Iris pigment epithelial cell (primary cell): ENCODE measurements at regions not wholly inside any gene's neighbourhood (a gene's known extent, or its start where the extent isn't known, plus 50 kb on each side); places are given as distances from the start of the nearest gene placed in this dataset.

Experiments
- DNase-seq: peaks from one replicate; pipeline ENCODE4 v3.0.0-alpha.2; 2011; ENCODE audit warnings: low read depth

DNA sequence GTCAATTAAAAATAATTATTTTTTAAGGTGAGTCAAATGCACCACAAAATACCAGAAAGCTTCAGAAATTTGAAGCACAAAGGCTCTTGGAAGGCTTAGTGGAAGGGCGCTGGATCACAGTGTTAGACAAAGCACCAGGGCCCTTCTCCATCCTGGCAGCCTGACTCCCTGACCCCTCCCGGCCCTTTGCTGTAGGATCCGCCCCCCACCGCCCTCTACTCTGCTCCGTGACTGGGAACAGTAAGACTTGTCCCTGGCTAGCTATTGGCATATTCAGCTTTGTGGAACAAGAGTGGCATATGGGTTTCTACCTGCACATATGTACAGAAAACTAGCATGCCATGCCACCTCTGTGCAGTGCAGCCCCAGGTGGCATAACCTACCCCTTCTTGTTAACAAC lies 222.1 kb downstream of the SYK start:
- no peak for DNase-seq

DNA sequence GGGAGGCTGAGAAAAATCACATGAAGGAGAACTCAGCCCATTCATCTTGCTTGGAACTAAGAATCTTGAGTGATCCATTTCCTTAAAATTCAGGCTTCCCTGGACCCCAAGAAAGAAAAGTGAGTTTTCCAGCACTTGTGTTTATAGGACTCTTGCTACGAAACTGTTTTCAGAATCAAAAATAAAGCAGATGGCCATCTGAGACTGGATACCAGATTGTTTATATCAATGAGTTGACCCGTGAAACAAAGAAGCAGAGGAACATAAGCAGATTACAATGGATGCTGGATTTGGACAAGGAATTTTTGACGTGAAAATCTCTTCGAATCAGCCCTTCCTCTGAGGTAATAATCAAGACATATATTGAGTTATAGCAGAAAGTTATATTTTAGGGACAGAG lies 223.2 kb downstream of the SYK start:
- no peak for DNase-seq

DNA sequence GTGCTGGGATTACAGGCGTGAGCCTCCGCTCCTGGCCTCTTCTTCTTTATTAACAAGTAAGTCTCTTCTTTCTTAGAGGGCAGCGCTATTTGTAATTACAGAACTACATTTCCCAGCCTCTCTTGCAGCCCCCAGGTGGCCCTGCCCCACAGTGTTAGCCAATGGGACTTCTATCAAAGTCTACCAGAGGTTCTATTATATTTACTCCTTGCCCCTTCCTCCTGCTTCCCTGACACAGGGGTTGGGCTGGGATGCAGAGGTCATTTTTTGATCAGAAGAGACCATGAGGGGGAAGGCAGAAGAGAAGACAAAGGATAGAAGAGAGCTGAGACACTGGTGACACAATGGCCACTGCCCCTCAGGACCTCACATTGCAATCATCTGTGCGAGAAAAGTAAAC lies 224.2 kb downstream of the SYK start:
- no peak for DNase-seq

DNA sequence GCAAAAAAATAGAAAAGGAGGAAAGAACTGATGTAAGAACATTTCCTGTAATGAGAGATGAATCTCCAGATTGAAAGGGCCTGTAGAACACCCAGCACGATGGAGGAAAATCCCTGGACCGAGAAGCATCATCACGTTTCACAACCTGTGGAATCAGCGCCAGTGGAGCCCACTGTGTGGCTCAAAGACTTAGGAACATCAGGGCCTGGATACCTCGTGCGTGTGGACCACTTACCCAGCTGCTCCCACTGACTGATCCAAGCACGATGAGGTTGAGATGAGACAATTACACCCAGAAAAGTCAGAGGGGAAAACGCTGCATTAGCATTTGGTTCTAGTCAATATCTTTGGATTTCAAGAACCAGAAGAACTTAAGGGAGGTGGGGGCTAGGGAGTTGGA lies 224.6 kb downstream of the SYK start:
- DNase-seq: no peak

DNA sequence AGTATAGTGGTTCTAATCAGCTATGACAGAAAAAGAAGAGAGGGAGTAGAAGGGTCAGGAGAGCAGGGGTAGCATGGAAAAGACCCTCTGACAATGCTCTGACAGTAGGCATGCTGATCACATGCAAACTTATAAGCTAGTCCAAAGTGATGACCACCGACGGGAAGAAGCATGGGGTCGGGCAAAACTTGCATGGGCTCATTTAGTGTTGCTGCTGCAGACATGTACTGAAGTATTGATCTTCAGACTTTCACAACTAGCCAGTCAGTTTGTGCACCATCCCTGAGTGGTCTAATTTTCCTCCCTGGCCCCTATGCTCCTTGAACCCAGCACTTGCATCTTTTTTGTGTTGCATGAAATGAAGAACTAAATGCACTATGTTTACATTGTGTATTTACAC lies 225.4 kb downstream of the SYK start:
- no peak for DNase-seq

DNA sequence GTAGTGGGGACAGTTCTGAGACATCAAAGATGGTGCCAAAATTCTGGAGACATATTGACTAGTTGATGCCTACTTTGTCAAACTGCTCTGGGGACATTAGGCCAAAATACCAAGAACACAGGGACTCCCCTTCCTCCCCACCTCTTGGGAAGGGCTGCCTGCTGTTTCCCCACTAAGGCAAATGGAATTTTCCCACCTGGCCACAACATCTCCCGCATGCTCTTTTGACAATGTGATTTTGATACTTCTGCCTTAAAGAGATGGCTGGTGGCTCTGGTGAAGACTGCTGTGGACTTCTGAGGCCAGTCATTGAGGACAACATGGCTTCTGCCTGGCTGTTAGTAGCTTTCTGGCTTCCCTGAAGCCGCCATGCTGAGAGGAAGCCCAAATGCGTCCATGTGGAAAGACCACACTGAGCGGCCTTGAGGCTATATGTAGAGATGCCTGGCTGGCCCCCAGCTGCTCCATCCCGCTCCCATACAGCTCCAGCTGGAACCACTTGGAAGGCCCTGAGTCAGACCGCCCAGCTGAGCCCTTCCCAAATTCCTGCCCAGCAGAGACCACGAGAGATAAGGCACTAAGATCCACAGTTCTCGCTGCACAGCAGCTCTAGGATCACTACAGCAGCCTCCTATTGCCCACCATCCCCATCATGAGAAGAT lies 226.7 kb downstream of the SYK start:
- DNase-seq: no peak

DNA sequence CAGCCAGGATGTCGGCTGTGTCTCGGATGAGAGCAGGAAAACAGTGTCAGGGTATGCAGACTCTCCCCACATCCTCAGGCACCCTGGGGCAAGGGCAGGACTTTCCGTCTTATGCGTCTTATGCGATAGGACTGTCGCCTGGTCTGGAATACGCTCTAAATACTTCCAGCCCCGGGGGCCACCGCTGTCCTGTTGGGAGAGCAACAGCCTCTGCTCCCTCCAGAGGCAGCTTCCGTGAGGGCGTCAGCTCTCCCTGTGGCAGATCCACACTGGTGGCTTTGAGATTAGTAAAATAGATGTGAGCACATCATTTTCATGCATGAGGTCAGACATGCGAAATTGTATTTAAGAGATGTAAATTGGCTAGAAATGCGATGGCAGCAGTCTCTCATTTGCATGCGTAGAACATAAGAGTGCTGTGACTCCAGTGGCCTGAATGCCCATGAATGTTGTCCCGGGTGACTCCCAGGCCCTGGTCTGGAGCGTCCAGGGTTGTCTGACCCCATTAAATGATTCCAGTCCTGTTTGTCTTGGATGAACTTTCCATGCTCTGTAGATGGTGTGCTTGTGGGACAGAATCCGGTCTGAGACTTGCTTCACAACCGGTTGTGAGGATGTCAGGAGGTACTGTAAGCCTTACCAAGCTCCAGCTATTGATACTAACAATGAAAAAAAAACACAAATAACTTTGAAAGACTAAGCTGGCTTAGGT lies 228.2 kb downstream of the SYK start:
- DNase-seq: no peak

DNA sequence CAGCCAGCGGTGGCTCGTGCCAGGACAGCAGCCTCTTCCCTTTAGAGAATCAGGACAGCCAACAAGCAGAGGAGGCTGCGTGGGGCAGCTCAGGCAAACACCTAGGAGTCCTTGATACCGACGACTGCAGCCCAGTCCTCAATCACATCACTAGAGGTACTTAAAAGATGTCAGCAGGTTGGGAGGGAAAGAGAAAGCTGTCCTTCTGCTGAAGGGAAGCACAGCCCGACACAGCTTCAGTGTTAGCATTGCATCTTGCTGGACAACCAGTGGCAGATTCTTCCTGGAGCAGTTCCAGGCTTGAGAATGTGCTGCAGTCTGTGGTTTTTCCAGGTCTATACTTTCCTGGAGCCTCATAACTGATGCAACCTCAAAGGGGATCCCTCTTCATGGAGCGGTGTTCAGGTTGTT lies 230.5 kb downstream of the SYK start:
- no peak for DNase-seq

DNA sequence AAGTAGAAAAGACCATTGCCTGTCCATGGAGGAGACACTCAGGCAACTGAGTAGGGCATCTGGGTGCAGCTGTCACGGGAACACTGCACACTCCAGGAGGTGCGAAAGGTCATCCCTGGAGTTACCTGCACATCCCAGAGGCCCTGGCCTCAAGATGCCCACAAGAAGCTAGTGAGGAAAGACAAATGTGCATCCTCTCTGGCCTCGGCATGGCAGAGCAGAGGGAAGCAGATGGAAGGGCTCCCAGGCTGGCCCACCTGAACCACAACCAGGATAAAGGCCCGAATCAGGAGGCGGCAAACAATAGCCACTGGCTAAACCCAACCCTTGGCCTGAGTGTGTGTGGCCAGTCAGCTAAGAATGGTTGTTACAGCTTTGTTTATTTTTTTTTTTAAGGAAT lies 231.7 kb downstream of the SYK start:
- no peak for DNase-seq

DNA sequence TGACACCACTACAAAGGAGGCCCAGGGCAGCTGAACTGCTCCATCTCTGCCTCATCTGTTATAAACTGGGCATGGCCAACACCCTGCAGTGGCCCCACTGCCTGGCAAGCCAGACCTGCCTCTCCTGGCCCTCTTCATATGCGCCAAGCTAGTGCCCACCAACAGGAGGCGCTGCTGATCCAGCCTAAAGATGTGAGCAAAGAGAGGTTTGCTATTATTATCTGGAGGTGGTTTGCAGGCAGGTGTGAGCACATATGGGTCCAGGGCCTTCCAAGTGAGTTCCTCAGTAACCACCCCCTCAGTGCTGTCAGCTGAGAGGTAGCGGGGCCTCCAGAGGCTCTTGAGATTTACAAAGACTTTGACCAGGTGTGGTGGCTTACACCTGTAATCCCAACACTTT lies 232.2 kb downstream of the SYK start:
- DNase-seq: peak; percentile 18

DNA sequence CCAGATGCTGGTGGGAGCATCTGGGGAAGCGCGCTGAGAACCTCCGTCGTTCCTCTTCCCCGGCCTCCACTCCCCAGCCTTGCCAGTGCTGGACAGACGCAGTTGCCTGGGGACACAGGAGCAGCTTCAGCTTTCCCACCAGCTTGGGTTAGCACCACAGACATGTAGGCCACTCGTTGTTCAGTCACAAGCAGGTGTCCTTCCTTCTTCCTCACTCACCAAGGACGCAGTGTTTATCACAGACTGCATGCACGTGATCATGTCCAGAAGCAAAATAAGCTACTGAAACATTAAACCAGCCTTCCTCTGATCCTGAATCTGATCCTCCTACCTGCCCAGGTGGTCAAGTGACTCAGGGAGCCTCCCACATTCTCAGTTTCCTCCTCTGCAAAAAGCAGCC lies 232.9 kb downstream of the SYK start:
- no peak for DNase-seq

DNA sequence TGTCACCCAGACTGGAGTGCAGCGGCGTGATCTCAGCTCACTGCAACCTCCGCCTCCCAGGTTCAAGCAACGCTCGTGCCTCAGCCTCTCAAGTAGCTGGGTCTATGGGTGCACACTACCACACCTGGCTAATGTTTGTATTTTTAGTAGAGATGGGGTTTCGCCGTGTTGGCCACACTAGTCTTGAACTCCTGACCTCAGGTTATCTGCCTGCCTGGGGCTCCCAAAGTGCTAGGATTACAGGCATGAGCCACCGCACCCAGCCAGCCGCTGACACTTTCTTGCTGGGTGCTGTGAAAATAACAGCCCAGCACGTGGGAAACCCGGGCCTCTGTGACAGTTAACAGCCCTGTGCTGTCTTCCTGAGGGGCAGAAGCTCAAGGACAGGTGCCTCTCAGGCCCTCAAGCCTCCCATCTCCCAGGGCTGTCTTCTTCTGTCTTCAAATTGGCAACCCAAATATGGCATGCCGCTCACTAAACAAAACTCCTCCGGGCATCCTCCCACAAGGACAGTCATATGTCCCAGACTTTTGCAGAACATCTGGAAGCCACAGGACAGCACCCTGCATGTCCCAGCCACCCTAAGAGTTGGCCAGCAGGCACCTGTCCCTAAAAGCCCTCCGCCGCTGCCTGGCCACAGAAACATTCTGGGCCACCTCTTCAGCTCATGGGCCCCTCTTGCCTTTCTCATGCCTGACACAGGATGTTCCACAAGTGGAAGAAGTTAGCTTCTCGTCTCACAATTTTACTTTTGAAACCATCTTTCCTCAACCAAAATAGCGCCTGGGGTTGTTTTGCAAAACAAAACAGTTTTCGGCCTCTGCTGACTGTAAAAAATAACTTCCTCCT lies 233.6 kb downstream of the SYK start:
- no peak for DNase-seq

DNA sequence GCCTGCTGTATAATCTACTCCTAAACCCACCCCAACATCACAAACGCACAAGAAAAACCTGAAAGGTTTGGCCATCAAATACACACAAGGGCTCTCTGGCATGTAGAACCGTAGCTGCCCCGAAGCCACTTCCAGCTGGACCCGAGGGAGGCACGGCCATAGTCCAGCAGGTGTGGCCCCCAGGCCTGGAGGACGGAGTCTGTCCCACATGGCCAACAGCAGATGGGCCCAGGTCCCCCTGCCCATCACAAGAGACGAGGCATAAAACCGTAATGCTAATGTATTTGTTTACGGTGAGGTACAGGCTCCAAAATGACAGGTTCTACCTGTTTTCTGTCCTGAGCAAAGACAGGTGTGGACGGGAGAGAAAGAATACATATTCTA lies 234.2 kb downstream of the SYK start:
- DNase-seq: no peak

DNA sequence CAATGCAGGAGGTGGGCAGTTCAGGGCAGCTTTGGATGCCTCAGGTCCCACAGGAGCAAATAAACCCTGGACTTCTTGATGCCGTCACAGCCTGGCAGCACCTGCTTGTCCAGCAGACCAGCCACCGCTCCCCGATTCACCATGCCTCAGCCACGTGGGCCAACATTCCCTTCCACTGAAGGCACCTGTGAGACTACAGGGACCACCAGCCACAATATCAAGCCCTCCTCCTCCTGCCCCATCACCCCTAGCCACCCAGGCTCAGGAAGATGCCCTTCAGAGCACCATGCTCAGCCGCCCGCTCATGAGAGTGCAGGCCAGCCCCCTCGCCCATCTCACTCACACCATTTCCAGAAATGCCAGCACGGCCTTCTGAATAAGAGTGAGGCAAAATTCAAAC lies 234.7 kb downstream of the SYK start:
- no peak for DNase-seq

DNA sequence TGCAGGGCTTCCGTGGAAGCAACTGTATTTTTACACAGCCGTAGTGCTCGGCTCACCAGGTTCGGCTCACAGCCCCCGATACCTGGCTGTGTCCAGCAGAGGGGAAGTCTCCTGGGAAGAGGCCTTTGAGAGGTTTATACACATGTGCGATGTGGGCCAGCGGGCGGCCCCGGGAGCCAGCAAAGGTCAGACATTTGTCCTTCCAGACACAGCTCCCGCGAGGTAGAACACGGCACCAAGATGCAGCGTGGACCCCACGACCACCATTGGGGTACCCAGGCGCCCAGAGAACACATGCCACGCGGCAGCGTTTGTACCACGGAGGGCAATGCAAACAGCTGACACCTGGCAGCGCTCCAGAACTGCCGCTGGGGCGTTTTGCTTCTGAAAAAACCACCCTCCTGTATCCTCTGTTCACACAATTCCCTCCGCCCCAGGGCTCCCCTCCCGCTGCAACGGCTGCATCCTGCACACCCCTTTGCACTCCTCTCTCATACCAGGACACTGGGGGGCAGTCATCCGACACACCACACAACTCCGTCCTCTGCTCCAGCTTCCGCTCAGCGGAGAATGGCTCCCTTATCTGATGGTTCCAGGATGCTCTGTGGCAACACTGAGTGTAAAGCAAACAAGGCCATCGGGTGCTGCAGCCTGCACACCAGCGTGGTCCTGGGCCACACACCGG lies 235.3 kb downstream of the SYK start:
- DNase-seq: peak; percentile 94

DNA sequence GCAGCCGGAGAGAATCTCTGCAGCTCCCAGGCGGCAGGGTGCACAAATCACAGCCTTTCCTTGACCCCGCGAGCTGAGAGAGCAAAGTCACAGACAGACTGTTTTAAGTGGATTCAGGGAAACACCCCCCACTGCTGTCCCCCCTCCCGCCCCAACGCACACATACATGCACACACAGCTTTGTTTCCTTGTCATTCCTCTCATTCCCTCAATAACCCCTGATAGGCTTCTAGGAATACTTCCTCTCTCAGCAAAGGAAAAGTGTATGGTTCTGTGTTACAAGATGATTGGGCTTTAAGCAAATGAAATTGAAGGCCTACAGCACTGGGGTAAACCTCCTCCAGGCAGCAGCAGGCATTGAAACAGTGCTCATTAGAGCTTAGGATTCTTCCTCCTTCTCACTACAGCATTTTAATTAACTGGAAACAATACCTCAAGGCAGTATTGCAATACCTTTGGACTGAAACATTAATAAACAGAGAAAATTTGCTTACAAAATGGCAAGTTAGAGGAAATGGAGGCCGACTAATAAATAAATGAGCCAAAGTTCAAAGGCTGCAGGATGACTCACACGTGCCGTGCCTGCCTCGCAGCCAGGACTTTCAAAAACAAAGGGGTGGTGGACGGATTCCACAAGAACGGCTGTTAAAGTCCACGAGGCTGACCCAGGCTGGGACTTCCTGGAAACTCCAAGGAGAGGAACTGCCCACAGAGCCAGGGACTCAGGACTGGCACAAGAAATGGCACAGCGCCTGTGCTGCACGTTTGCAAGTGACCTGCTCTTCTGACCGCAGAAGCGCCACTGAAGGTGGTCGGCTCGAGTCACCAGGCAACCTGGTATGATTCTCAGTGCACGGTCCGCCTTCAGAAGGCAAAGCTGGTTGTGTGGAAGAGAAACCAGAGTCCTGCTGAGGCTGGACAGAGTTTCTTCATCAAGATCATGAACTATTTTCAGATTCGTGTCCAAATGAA lies 236.2 kb downstream of the SYK start:
- DNase-seq: peak; percentile 81

DNA sequence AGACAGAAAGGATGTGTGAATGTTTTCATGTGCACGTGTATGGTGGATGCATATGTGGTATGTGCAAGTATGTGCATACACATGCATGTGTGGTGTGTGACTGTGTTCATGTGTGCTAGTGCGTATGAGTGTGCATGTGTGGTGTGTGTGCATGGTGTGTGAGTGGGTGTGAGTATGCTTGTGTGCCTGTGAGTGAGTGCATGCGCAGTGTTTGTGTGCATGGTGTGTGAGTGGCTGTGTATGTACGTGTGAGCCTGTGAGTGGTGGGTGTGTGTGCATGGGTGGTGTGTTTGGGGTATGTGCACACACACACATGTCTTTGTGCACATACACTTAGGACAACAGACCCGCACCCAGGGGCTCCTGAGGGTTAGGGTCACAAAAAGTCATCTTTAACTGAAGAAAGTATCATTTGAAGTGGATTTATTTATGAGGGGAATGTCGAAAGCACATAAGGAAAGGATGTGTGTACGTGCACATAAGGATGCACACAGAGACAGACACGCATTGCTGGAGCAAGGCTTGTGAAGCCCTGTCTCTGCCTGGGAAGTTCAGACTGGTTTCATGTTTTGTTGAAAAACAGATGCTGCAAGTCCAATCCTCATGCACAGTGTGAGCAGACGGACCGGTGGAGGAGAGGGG lies 237.0 kb downstream of the SYK start:
- DNase-seq: no peak

DNA sequence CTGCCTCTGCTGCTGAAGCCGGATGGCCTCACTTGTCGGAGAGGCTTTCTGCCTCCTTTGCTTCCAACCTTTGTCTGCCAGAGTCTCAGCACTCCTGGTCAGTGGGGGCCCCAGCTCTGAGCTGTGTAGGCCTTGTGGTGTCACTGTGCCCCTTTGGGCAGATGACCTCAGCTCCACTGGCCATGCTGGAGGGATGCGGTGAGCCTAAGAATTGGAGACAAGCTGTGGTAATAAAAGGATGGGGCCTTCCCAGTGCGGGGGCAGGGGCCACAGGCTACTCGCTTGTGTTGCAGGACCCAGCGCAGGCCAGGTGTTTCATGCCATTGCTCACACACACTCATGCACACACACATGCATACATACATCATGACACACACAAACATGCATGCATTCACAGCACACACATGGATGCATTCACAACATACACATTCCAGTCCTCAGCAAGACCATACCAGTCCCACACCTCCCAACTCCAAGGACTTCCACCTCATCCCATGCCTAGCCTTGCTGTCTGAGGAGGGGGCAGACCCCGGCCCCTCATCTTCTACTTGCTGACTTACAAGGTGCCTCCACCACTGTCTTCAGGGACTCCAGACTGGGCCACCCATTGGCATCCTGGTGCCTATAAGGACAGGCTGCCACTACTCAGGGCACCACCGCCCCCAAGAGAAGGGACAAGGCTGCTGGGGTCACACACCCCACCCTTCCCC lies 237.7 kb downstream of the SYK start:
- no peak for DNase-seq

DNA sequence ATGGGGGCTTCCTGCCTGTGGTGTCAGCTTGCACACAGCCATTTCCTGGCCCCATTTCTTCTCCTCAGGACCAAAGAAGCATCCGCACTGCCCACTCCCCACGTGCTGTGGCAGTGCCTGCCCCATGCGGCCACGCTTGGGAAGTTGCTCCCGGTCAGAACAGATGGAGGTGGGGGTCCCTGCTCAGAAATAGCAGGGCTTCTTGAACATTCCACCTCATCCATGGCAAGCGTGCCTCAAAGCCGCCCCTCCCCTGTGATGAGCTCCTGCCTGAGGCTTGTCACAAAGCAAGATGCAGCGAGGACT lies 238.2 kb downstream of the SYK start:
- DNase-seq: no peak
